ENCODE measurements at regions not wholly inside any gene's neighbourhood (a gene's known extent, or its start where the extent isn't known, plus 50 kb on each side); places are given as distances from the start of the nearest gene placed in this dataset.

DNA sequence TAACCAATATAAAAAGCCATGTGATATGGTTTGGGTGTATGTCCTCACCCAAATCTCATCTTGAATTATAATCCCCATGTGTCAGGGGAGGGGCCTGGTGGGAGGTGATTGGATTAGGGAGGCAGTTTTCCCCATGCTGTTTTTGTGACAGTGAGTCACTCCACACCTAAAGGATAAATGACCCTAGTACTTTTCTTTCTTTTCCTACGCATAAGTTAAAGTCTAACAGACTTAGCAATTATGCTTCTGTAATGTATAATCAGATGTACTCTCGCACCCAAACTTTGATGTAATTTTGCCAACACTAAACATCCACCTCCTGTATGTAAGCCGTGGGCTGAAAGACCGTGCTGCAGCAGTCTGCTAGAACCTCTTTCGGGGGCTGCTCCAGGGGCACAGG lies 97.2 kb upstream of the DSEL start:
- no peaks in the 10 kb centered on the region for H3K79me2 ChIP-seq (ENCODE audit: insufficient read depth, low read length)
- H3K4me2 ChIP-seq (ENCODE audit: low read length), result no peak overlapping the region
- no peaks in the 10 kb centered on the region for H3K27me3 ChIP-seq (ENCODE audit: insufficient read depth, low read length)
- no peaks in the 10 kb centered on the region for H3K9me2 ChIP-seq (ENCODE audit: low read depth, low read length)
- H3K36me3 ChIP-seq (ENCODE audit: insufficient read depth, low read length), result no peaks in the 10 kb centered on the region
- H4K20me1 ChIP-seq (ENCODE audit: insufficient read depth, low read length), result no peaks in the 10 kb centered on the region
- H3K4me3 ChIP-seq (ENCODE audit: low read depth, low read length, poor library complexity, severe bottlenecking), result no peak overlapping the region
- no peaks in the 10 kb centered on the region for H3K9me3 ChIP-seq (ENCODE audit: low read length)
- no peaks in the 10 kb centered on the region for H3K4me1 ChIP-seq (ENCODE audit: insufficient read depth, low read length, severe bottlenecking)
- H3K9ac ChIP-seq (ENCODE audit: low read length), result no peak overlapping the region
- no peak overlapping the region for H3K27ac ChIP-seq (ENCODE audit: low read depth, low read length, poor library complexity, severe bottlenecking)
- TF ChIP-seq EZH2 (IDR thresholded peaks at IDR 0.05; ENCODE audit: borderline replicate concordance, low read length), result no peak
- TF ChIP-seq, protein P1, sequence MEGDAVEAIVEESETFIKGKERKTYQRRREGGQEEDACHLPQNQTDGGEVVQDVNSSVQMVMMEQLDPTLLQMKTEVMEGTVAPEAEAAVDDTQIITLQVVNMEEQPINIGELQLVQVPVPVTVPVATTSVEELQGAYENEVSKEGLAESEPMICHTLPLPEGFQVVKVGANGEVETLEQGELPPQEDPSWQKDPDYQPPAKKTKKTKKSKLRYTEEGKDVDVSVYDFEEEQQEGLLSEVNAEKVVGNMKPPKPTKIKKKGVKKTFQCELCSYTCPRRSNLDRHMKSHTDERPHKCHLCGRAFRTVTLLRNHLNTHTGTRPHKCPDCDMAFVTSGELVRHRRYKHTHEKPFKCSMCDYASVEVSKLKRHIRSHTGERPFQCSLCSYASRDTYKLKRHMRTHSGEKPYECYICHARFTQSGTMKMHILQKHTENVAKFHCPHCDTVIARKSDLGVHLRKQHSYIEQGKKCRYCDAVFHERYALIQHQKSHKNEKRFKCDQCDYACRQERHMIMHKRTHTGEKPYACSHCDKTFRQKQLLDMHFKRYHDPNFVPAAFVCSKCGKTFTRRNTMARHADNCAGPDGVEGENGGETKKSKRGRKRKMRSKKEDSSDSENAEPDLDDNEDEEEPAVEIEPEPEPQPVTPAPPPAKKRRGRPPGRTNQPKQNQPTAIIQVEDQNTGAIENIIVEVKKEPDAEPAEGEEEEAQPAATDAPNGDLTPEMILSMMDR (IDR thresholded peaks at IDR 0.05; ENCODE audit: low read length), result no peak
- no peaks in the 10 kb centered on the region for H3F3A ChIP-seq (ENCODE audit: insufficient read depth, low read length)
- no peak overlapping the region for H2AFZ ChIP-seq (ENCODE audit: low read length)

DNA sequence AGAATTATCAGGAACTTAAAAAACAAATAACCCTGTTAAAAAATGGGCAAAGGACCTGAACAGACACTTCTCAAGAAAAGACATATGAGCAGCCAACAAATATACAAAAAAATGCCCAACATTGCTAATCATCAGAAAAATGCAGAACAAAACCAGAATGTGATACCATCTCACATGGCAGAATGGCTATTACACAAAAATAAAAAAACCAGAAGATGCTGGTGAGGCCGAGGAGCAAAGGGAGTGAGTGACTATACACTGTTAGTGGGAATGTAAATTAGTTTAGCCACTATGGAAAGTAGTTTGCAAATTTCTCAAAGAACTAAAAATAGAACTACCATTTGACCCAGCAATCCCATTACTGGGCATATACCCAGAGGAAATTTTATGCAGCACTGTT lies 95.8 kb upstream of the DSEL start:
- Histone ChIP-seq H3K4me3 (ENCODE audit: low read depth, low read length, poor library complexity, severe bottlenecking) (no peak overlapping the region), H3K27ac (ENCODE audit: low read depth, low read length, poor library complexity, severe bottlenecking) (no peak overlapping the region), H3K36me3 (ENCODE audit: insufficient read depth, low read length) (no peaks in the 10 kb centered on the region), H2AFZ (ENCODE audit: low read length) (no peak overlapping the region), H3K9ac (ENCODE audit: low read length) (no peak overlapping the region), H3K79me2 (ENCODE audit: insufficient read depth, low read length) (no peaks in the 10 kb centered on the region), H3F3A (ENCODE audit: insufficient read depth, low read length) (no peaks in the 10 kb centered on the region), H3K4me1 (ENCODE audit: insufficient read depth, low read length, severe bottlenecking) (no peaks in the 10 kb centered on the region), H3K9me3 (ENCODE audit: low read length) (no peaks in the 10 kb centered on the region), H3K4me2 (ENCODE audit: low read length) (no peak overlapping the region), H3K27me3 (ENCODE audit: insufficient read depth, low read length) (no peaks in the 10 kb centered on the region), H3K9me2 (ENCODE audit: low read depth, low read length) (no peaks in the 10 kb centered on the region), H4K20me1 (ENCODE audit: insufficient read depth, low read length) (no peaks in the 10 kb centered on the region)
- TF ChIP-seq, protein P1 (IDR thresholded peaks at IDR 0.05; ENCODE audit: low read length), result no peak
- no peak for TF ChIP-seq EZH2 (IDR thresholded peaks at IDR 0.05; ENCODE audit: borderline replicate concordance, low read length)

DNA sequence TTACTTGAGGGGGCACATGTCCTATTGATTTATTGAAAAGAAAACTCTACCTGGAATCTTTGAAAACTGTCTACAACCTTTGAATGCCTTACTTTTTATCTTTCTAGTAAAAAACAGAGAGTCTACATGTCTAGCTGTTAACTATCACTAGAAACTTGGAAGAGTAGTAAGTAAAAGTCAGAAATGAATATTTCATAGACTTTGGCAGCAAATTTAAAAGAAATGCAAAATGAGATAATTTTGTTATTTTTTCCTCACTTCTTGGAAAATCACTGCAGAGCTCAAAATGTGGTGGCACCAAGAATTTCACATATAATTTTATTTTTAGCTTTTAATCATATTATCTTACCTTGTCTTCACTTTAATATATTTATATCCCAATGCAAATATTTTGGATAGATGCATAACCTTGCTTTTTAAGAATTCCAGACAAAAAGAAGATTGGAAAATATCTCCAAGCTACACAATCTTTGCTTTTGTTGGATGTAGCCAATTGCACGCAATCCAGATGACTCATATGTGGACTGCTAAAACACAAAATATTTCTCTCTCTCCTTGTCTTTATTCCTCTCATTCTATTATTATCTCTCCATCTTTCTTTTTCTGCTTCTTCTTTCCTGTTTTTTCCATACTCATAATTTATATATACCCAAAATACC lies 92.2 kb upstream of the DSEL start:
- no peaks in the 10 kb centered on the region for H3K4me1 ChIP-seq (ENCODE audit: insufficient read depth, low read length, severe bottlenecking)
- no peaks in the 10 kb centered on the region for H3K9me3 ChIP-seq (ENCODE audit: low read length)
- no peaks in the 10 kb centered on the region for H3F3A ChIP-seq (ENCODE audit: insufficient read depth, low read length)
- no peaks in the 10 kb centered on the region for H3K79me2 ChIP-seq (ENCODE audit: insufficient read depth, low read length)
- H3K4me2 ChIP-seq (ENCODE audit: low read length), result no peak overlapping the region
- no peak overlapping the region for H2AFZ ChIP-seq (ENCODE audit: low read length)
- no peaks in the 10 kb centered on the region for H3K27me3 ChIP-seq (ENCODE audit: insufficient read depth, low read length)
- H3K36me3 ChIP-seq (ENCODE audit: insufficient read depth, low read length), result no peaks in the 10 kb centered on the region
- no peak overlapping the region for H3K4me3 ChIP-seq (ENCODE audit: low read depth, low read length, poor library complexity, severe bottlenecking)
- H3K9ac ChIP-seq (ENCODE audit: low read length), result no peak overlapping the region
- H4K20me1 ChIP-seq (ENCODE audit: insufficient read depth, low read length), result no peaks in the 10 kb centered on the region
- TF ChIP-seq, protein P1 (IDR thresholded peaks at IDR 0.05; ENCODE audit: low read length), result no peak
- TF ChIP-seq EZH2 (IDR thresholded peaks at IDR 0.05; ENCODE audit: borderline replicate concordance, low read length), result no peak
- H3K27ac ChIP-seq (ENCODE audit: low read depth, low read length, poor library complexity, severe bottlenecking), result no peak overlapping the region
- H3K9me2 ChIP-seq (ENCODE audit: low read depth, low read length), result no peaks in the 10 kb centered on the region

Measured in OCI-LY1 (cell line).